K562 (cell line): ENCODE measurements at regions not wholly inside any gene's neighbourhood (a gene's known extent, or its start where the extent isn't known, plus 50 kb on each side); places are given as distances from the start of the nearest gene placed in this dataset.

Experiments
- BHLHE40 ChIP-seq: IDR thresholded peaks from 2 replicates; pipeline ENCODE4 v1.6.1; 2011; ENCODE audit warnings: low read length, improper control_type of control experiment
- BRF1 ChIP-seq: IDR thresholded peaks from 3 replicates; pipeline ENCODE4 v1.6.1; 2011; ENCODE audit warnings: borderline replicate concordance, mild to moderate bottlenecking; ENCODE audit not compliant: insufficient read length; ENCODE audit errors: extremely low read depth
- HBP1 ChIP-seq: fragments of 450-650 bp; formaldehyde crosslinking; IDR thresholded peaks from 2 replicates; pipeline ENCODE4 v1.4.0; 2022; ENCODE audit warnings: missing genetic modification characterization
- HDAC8 ChIP-seq: fragments of 450-650 bp; IDR thresholded peaks from 2 replicates; pipeline ENCODE4 v1.6.1; 2016; ENCODE audit warnings: mild to moderate bottlenecking, missing genetic modification characterization, moderate library complexity, missing compliant biosample characterization
- MEF2A ChIP-seq: IDR thresholded peaks from 2 replicates; pipeline ENCODE4 v1.6.1; 2011; ENCODE audit warnings: low read depth, mild to moderate bottlenecking, low read length, moderate library complexity; ENCODE audit not compliant: control insufficient read depth
- POU5F1 ChIP-seq: fragments of 150-350 bp; IDR thresholded peaks from 2 replicates; pipeline ENCODE4 v1.6.1; 2014; ENCODE audit warnings: borderline replicate concordance, low read length, low read depth, mild to moderate bottlenecking; ENCODE audit not compliant: partially characterized antibody
- RFX7 ChIP-seq: fragments of 250-450 bp; sonication (Bioruptor Pico); IDR thresholded peaks from 2 replicates; pipeline ENCODE4 v1.5.1; 2021; ENCODE audit warnings: mild to moderate bottlenecking
- RREB1 ChIP-seq: fragments of 250-450 bp; sonication (Bioruptor Pico); IDR thresholded peaks from 2 replicates; pipeline ENCODE4 v1.4.0; 2020
- ZNF717 ChIP-seq: fragments of 250-450 bp; sonication (Bioruptor Pico); IDR thresholded peaks from 2 replicates; pipeline ENCODE4 v1.5.0; 2021

- no peak for TF ChIP-seq HBP1 (CRISPR knock-in tag)
- TF ChIP-seq RREB1, result no peak
- TF ChIP-seq BHLHE40, result no peak
- no peak for TF ChIP-seq RFX7 (CRISPR knock-in tag)
- TF ChIP-seq ZNF717 (CRISPR knock-in tag), result no peak
- TF ChIP-seq MEF2A, result no peak
- no peak for TF ChIP-seq HDAC8
- TF ChIP-seq BRF1, result no peak
- no peak for TF ChIP-seq POU5F1
These were observed 813.1 kb upstream of the POU3F3 start (continued) for GRCh38 chr2:104040771-104041170.
